GM23338 (cell line): ENCODE measurements at regions not wholly inside any gene's neighbourhood (a gene's known extent, or its start where the extent isn't known, plus 50 kb on each side); places are given as distances from the start of the nearest gene placed in this dataset.

Experiments used
- CREB1 ChIP-seq: fragments of 250-450 bp; sonication (Bioruptor Pico); IDR thresholded peaks from 2 replicates; pipeline ENCODE4 v1.5.0; 2020; ENCODE audit warnings: low read depth, mild to moderate bottlenecking, moderate library complexity
- EZH2 ChIP-seq: fragments of 200-600 bp; sonication (generic); IDR thresholded peaks from one replicate; pipeline ENCODE4 v1.8.0; 2017; ENCODE audit warnings: antibody characterized with exemption, mild to moderate bottlenecking, low read depth; ENCODE audit not compliant: unreplicated experiment
- EZH2phosphoT487 ChIP-seq: fragments of 200-600 bp; sonication (generic); IDR thresholded peaks from one replicate; pipeline ENCODE4 v1.8.1; 2018; ENCODE audit warnings: antibody characterized with exemption; ENCODE audit not compliant: unreplicated experiment
- JUNB ChIP-seq: IDR thresholded peaks from one replicate; pipeline ENCODE4 v1.6.1; 2016; ENCODE audit warnings: antibody characterized with exemption; ENCODE audit not compliant: unreplicated experiment
- NANOG ChIP-seq: IDR thresholded peaks from 2 replicates; pipeline ENCODE4 v1.6.1; 2016; ENCODE audit warnings: antibody characterized with exemption, borderline replicate concordance
- POLR2AphosphoS5 ChIP-seq: IDR thresholded peaks from 2 replicates; pipeline ENCODE4 v1.6.1; 2016; ENCODE audit warnings: antibody characterized with exemption, low read depth
- STAT1 ChIP-seq: IDR thresholded peaks from one replicate; pipeline ENCODE4 v1.6.1; 2016; ENCODE audit warnings: antibody characterized with exemption; ENCODE audit not compliant: unreplicated experiment
- ZNF114 ChIP-seq: fragments of 250-450 bp; sonication (Bioruptor Pico); IDR thresholded peaks from 2 replicates; pipeline ENCODE4 v1.5.0; 2020; ENCODE audit warnings: mild to moderate bottlenecking, moderate library complexity
- ZNF331 ChIP-seq: fragments of 250-450 bp; sonication (Bioruptor Pico); IDR thresholded peaks from 2 replicates; pipeline ENCODE4 v1.5.0; 2020; ENCODE audit warnings: low read depth, mild to moderate bottlenecking, moderate library complexity
- TF ChIP-seq, protein P1 (sequence below), 2 experiments: fragments of 200-600 bp in 1 of 2; sonication (generic) in 1 of 2; conservative IDR thresholded peaks; 2 replicates each; pipeline versions ENCODE4 v1.5.1 to v1.6.1; 2016 to 2017; ENCODE audit warnings: antibody characterized with exemption in 2 of 2, low read depth in 2 of 2, mild to moderate bottlenecking in 2 of 2, moderate library complexity in 1 of 2
- TF ChIP-seq, protein P2 (sequence below): IDR thresholded peaks from one replicate; pipeline ENCODE4 v1.6.1; 2018; ENCODE audit warnings: antibody characterized with exemption; ENCODE audit not compliant: unreplicated experiment
- TF ChIP-seq, protein P3 (sequence below): IDR thresholded peaks from 2 replicates; pipeline ENCODE4 v1.6.1; 2016; ENCODE audit warnings: antibody characterized with exemption
- TF ChIP-seq, protein P4 (sequence below): fragments of 250-450 bp; sonication (Bioruptor Pico); IDR thresholded peaks from 2 replicates; pipeline ENCODE4 v1.5.0; 2020; ENCODE audit warnings: mild to moderate bottlenecking, moderate library complexity

DNA sequence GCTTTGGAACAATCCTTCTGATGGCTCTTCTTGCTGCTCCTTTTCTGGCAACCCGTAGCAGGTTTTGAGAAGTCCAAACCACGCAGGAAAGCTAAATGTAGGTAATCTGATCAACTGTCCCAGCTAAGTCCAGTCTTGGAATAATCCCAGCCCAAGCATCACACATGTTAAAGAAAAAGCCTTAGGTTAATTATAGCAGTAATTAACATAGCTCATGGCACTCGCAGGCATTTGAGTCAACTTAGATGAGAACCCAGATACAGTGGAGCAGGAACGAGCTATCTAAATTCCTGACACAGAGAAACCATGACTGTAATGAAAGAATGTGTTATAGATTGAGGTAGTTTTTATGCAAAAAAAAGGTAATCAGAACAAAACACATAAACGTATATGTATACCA lies 844.8 kb downstream of the CDH9 start:
- TF ChIP-seq, protein P1, sequence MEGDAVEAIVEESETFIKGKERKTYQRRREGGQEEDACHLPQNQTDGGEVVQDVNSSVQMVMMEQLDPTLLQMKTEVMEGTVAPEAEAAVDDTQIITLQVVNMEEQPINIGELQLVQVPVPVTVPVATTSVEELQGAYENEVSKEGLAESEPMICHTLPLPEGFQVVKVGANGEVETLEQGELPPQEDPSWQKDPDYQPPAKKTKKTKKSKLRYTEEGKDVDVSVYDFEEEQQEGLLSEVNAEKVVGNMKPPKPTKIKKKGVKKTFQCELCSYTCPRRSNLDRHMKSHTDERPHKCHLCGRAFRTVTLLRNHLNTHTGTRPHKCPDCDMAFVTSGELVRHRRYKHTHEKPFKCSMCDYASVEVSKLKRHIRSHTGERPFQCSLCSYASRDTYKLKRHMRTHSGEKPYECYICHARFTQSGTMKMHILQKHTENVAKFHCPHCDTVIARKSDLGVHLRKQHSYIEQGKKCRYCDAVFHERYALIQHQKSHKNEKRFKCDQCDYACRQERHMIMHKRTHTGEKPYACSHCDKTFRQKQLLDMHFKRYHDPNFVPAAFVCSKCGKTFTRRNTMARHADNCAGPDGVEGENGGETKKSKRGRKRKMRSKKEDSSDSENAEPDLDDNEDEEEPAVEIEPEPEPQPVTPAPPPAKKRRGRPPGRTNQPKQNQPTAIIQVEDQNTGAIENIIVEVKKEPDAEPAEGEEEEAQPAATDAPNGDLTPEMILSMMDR (conservative IDR thresholded peaks at IDR 0.05; ENCODE audit: low read depth in 2 of 2): no peak
- no peak for TF ChIP-seq POLR2AphosphoS5
- TF ChIP-seq, protein P2, sequence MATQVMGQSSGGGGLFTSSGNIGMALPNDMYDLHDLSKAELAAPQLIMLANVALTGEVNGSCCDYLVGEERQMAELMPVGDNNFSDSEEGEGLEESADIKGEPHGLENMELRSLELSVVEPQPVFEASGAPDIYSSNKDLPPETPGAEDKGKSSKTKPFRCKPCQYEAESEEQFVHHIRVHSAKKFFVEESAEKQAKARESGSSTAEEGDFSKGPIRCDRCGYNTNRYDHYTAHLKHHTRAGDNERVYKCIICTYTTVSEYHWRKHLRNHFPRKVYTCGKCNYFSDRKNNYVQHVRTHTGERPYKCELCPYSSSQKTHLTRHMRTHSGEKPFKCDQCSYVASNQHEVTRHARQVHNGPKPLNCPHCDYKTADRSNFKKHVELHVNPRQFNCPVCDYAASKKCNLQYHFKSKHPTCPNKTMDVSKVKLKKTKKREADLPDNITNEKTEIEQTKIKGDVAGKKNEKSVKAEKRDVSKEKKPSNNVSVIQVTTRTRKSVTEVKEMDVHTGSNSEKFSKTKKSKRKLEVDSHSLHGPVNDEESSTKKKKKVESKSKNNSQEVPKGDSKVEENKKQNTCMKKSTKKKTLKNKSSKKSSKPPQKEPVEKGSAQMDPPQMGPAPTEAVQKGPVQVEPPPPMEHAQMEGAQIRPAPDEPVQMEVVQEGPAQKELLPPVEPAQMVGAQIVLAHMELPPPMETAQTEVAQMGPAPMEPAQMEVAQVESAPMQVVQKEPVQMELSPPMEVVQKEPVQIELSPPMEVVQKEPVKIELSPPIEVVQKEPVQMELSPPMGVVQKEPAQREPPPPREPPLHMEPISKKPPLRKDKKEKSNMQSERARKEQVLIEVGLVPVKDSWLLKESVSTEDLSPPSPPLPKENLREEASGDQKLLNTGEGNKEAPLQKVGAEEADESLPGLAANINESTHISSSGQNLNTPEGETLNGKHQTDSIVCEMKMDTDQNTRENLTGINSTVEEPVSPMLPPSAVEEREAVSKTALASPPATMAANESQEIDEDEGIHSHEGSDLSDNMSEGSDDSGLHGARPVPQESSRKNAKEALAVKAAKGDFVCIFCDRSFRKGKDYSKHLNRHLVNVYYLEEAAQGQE: no peak
- TF ChIP-seq EZH2: no peak
- TF ChIP-seq, protein P3, sequence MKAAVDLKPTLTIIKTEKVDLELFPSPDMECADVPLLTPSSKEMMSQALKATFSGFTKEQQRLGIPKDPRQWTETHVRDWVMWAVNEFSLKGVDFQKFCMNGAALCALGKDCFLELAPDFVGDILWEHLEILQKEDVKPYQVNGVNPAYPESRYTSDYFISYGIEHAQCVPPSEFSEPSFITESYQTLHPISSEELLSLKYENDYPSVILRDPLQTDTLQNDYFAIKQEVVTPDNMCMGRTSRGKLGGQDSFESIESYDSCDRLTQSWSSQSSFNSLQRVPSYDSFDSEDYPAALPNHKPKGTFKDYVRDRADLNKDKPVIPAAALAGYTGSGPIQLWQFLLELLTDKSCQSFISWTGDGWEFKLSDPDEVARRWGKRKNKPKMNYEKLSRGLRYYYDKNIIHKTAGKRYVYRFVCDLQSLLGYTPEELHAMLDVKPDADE: no peak
- TF ChIP-seq EZH2phosphoT487: no peak
- TF ChIP-seq CREB1: no peak
- no peak for TF ChIP-seq JUNB
- no peak for TF ChIP-seq ZNF331
- no peak for TF ChIP-seq STAT1
- no peak for TF ChIP-seq NANOG
- TF ChIP-seq, protein P4, sequence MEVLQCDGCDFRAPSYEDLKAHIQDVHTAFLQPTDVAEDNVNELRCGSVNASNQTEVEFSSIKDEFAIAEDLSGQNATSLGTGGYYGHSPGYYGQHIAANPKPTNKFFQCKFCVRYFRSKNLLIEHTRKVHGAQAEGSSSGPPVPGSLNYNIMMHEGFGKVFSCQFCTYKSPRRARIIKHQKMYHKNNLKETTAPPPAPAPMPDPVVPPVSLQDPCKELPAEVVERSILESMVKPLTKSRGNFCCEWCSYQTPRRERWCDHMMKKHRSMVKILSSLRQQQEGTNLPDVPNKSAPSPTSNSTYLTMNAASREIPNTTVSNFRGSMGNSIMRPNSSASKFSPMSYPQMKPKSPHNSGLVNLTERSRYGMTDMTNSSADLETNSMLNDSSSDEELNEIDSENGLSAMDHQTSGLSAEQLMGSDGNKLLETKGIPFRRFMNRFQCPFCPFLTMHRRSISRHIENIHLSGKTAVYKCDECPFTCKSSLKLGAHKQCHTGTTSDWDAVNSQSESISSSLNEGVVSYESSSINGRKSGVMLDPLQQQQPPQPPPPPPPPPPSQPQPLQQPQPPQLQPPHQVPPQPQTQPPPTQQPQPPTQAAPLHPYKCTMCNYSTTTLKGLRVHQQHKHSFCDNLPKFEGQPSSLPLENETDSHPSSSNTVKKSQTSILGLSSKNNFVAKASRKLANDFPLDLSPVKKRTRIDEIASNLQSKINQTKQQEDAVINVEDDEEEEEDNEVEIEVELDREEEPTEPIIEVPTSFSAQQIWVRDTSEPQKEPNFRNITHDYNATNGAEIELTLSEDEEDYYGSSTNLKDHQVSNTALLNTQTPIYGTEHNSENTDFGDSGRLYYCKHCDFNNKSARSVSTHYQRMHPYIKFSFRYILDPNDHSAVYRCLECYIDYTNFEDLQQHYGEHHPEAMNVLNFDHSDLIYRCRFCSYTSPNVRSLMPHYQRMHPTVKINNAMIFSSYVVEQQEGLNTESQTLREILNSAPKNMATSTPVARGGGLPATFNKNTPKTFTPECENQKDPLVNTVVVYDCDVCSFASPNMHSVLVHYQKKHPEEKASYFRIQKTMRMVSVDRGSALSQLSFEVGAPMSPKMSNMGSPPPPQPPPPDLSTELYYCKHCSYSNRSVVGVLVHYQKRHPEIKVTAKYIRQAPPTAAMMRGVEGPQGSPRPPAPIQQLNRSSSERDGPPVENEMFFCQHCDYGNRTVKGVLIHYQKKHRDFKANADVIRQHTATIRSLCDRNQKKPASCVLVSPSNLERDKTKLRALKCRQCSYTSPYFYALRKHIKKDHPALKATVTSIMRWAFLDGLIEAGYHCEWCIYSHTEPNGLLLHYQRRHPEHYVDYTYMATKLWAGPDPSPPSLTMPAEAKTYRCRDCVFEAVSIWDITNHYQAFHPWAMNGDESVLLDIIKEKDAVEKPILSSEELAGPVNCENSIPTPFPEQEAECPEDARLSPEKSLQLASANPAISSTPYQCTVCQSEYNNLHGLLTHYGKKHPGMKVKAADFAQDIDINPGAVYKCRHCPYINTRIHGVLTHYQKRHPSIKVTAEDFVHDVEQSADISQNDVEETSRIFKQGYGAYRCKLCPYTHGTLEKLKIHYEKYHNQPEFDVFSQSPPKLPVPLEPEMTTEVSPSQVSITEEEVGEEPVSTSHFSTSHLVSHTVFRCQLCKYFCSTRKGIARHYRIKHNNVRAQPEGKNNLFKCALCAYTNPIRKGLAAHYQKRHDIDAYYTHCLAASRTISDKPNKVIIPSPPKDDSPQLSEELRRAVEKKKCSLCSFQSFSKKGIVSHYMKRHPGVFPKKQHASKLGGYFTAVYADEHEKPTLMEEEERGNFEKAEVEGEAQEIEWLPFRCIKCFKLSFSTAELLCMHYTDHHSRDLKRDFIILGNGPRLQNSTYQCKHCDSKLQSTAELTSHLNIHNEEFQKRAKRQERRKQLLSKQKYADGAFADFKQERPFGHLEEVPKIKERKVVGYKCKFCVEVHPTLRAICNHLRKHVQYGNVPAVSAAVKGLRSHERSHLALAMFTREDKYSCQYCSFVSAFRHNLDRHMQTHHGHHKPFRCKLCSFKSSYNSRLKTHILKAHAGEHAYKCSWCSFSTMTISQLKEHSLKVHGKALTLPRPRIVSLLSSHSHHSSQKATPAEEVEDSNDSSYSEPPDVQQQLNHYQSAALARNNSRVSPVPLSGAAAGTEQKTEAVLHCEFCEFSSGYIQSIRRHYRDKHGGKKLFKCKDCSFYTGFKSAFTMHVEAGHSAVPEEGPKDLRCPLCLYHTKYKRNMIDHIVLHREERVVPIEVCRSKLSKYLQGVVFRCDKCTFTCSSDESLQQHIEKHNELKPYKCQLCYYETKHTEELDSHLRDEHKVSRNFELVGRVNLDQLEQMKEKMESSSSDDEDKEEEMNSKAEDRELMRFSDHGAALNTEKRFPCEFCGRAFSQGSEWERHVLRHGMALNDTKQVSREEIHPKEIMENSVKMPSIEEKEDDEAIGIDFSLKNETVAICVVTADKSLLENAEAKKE: no peak
- TF ChIP-seq ZNF114 (CRISPR knock-in tag): no peak
